ENCODE measurements at regions not wholly inside any gene's neighbourhood (a gene's known extent, or its start where the extent isn't known, plus 50 kb on each side); places are given as distances from the start of the nearest gene placed in this dataset.

DNA sequence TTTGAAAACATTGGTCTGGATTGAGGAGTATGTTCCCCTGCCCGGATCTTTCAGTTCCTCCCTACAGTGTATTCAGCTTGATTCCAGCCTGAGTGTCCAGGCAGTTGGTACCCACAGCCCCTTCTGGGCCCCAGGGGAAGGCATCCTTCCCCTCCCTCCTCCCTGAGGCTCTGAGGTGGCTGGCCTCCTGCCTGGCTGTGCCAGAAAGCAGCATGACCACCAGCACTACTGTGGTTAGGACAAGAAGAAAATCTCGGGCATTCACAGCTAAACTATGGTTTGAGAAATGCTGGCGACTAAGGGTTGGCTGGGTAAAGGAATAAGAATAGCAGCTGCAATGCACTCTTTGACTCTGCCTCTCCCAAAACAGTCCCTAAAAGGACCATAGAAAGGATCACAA lies 84.6 kb upstream of the LIFR start:
- ATAC-seq (ENCODE audit: poor library complexity): no peak
- intact Hi-C loops (cut with DNase I): no loop called here
- DNase-seq: no peak

DNA sequence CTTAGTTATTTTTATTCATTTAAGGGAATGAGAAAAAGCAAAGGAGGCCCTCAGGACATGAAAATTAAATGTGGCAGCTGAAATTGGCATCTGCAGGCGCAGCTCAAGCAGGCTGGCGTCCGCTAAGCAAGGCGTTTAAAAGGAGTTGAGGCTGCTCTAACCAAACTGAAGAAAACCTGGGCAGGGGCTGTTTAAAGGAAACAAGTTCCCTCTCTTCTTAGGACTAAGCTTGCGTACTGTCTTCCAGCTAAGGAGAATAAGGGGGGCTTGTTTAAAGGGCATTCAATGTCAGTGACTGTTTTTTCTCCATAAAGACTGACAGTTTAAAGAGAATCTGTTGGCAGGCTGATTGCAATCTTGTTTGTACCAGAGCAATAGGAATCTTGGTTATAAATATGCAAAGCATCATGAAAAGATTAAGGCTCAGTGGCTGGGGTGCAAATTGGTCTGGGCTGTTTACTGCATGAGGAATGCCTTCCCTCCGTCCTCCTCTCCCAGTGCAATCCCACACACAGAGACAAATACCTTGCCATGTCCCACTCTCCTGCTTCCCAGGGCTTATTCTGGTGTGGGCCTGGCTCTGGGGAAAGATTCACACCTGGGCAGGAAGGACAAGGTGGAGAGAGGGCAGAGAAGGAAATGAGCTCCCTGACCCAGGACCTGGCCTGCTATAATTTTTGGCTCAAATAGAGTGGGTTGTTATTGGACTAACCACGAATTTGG lies 85.9 kb upstream of the LIFR start:
- intact Hi-C loops (cut with DNase I): no loop called here
- ATAC-seq (ENCODE audit: poor library complexity): no peak
- DNase-seq: no peak

DNA sequence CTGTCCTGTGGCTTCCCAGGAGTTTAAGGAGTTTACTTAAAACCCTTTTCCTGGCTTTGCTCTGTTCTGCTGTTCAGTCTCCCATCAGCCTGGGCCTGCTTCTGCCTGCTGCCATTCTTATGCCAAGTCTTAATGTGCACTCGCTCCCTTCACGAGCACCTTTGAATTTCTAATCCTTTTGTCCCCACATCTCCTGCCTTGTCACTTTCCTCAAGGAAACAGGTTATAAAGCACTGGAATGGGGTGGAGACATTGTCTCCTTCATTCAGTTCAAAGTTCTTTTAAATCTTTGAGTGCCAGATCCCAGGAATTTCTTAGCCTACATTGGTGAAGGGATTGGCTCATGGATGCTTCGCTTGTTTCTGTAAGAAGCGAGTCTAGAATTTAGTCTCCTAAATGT lies 87.2 kb upstream of the LIFR start:
- ATAC-seq (ENCODE audit: poor library complexity): no peak
- intact Hi-C loops (cut with DNase I): no loop called here
- no peak for DNase-seq

DNA sequence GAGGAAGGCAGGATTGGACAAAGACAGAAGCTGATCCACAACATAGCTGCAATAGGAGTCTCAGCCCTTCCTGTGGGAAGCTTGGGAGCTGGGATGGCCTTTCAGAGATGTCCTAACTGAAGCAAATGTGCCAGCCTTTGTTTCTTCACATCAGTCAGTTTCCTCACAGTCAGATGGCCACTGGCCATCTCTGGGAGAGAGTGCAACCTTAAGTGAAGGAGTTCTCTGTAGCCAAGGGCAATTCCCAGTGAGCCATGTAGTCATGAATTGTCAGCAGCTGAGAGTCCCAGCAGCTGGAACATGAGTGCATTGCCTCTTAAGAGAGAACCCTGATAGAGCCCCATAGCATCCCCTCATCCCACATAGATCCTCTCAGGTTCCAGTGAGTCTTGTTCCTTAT lies 89.1 kb upstream of the LIFR start:
- ATAC-seq (ENCODE audit: poor library complexity): peak; percentile 89
- peak; percentile 71 for DNase-seq
- intact Hi-C loops (cut with DNase I): no loop called here

DNA sequence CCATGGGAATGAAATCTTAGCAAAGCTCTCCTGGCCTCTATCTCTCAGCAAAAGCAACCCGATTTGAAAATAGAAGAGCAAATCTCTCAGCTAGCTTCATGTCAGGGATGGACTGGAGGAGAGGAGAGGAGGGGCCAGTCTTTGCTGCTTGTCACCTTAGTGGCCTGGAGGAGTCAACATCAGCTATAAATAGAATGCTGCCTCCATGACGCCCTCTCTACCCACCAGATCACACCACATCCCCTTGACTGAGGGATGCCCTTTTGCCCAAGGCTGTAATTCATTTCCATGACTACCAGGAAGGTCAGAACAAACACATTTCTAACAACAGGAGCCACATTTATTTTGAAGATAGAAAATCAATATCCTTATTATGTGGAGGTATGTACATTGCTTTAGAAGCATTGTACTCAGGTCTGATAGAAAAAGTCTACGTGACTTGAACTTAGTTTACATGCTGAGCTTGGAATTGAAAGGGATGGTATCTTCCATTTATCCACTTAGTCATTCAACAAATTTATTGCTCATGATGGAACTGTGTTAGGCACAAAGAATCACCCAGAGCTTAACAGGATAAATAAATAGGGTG lies 92.4 kb upstream of the LIFR start:
- intact Hi-C loops (cut with DNase I): no loop called here
- no peak for DNase-seq
- no peak for ATAC-seq (ENCODE audit: poor library complexity)

DNA sequence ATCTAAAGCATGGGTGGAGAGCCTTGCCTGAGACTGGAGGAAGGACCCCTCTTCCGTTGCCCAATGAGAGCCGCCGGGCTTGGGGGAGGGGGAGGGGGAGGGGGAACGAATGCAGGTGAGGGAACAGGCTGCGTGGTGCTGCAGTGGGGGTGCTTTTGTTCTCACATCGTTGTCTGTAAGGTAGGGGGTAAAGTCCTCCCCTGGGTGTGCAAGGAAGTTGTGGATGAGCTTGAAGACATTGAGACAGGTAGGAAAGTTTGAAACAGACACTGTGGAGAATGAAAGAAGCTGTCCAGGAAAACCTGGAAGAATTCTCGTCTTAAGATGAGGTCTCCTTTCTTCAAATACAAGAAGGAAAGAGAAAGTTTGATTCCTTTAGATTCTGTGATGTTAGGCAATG lies 94.1 kb upstream of the LIFR start:
- ATAC-seq (ENCODE audit: poor library complexity): no peak
- no peak for DNase-seq
- intact Hi-C loops (cut with DNase I): loop anchor here (5.0 kb wide), 1 partner anchor 43 kb away; no protein-coding TSS in a partner anchor

DNA sequence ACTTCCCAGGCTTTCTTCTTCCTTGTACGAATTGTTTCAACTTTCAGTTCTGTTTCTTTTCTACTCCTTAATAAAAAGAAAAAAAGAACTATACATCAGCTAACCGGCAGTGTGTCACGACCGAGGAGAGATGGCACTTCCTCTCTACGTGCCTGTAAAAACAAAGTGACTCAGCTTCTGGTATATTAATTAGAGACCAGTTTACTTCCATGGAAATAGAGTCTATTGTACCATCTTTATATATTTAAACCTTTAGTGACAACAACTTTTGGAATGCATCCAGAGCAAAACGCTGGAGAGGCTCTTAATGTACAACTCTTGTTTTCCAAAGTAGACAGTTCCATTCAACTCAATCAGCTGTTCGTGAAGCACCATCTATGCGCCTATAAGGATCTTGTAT lies 94.5 kb upstream of the LIFR start:
- ATAC-seq (ENCODE audit: poor library complexity) (no peak), DNase-seq (no peak)
- intact Hi-C loops (cut with DNase I): loop anchor here (5.0 kb wide), 1 partner anchor 44 kb away; no protein-coding TSS in a partner anchor

DNA sequence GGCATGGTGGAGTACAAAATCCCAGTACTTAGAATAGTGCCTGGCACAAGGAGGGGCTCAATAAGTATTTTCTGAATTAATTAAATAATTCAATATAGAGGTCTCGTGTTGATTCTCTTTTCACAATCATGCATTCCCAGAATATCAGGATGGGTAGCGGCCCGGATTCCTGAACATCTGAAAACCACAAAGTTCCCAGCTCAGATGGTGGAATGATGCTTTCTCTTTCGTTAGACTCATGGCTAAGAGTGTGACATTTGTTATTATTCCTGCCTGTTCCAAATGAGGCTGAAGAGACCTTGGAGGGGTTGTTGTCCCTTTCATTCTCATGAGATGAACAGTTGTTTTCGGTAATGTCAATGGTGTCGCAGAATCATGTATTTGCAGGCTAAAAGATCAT lies 95.4 kb upstream of the LIFR start:
- intact Hi-C loops (cut with DNase I): loop anchor here (5.0 kb wide), 1 partner anchor 45 kb away; no protein-coding TSS in a partner anchor
- no peak for DNase-seq
- no peak for ATAC-seq (ENCODE audit: poor library complexity)

DNA sequence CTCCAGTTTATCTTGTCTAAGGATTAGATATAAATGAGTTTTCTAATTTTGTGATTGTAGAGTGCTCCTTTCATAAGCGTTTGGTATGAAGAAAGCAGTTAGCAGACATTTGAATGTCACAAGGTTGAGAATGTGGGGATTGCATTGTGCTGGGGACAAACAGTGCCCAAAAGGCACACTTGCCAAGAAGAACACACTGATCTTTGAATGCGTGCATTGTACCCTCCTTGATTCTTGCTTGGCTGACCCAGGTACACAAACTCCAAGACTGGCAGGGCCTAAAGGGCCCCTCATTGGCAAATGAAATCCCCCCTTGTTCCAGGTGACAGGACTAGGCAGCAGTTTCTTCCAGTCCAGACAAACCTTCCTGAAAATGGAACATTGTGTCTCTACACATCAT lies 96.9 kb upstream of the LIFR start:
- DNase-seq: no peak
- intact Hi-C loops (cut with DNase I): loop anchor here (5.0 kb wide), 1 partner anchor 46 kb away; no protein-coding TSS in a partner anchor
- no peak for ATAC-seq (ENCODE audit: poor library complexity)

DNA sequence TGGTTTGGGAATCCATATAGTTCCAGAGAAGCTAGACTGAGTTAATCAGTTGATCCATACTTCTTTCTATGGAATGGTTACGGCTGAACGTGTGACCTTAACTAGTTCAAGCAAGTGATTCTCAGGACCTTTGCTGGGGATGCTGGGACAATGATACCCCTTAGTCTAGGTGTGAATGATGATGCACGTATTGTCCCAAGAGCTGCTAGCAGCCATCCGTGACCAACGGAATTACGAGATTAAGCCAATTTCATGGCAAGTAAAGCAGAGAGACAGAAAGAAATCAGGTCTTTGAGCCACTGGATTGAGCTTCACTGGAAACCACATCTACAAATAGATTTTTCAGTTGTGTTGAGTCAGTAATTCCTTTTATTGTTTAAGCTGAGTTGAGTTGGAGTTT lies 99.2 kb upstream of the LIFR start:
- ATAC-seq (ENCODE audit: poor library complexity): no peak
- DNase-seq: no peak
- intact Hi-C loops (cut with DNase I): no loop called here

DNA sequence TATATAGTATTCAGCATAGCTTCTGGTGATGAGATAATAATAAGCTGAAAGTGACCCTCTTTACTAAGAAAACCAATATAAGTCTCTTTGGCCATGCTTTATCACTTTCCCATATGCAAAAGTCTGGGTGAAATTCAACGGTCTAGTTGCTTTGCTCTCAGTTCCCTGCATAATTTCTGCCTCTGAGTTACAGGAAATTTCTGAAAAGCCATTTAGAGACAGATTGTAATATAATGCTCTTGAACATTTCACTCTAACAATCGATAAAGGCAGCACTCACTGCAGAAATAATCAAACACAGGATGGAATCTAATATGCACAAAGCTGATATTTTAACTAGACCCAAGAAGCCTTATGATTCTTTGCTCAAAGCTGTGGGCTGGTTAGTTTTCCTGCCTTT lies 100.1 kb upstream of the LIFR start:
- DNase-seq (no peak), ATAC-seq (ENCODE audit: poor library complexity) (no peak)
- intact Hi-C loops (cut with DNase I): no loop called here

DNA sequence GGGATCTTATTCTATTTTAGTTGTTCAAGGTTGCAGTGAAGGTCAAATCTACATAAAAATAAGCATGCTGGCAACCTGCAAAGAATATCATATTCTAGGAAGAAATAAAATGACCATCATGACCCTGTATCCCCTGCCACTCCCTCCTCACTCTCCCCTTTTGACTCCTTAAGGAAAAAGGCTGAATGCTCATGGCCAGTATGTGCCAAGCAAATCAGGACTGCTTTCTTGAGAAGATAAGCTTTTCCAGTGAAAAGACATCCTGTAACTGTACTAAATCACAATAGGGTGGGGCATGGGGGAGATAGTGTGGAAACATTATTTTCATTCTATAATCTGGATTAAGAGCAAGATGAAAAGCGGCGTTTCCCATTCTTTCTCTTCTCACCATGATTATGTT lies 100.6 kb upstream of the LIFR start:
- intact Hi-C loops (cut with DNase I): no loop called here
- DNase-seq: no peak
- ATAC-seq (ENCODE audit: poor library complexity): no peak

DNA sequence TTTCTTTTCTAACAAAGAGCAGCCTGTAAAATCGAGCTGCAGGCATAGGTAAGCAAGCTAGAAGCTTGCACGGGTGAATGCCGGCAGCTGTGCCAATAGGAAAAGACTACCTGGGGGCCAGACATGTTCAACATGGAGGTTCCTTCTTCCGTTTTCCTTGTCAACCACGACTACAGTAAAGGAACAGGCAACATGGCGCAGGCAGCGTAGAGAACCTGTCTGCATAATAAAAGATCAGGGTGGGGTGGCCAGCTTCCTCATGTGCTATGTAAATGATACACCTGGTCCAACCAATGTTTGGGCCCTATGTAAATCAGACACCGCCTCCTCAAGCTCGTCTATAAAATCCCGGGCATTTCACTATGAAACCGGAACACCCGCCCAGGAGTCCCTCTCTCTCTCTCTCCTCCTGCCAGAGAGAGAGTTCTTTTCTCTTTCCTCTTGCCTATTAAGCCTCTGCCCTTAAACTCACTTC lies 103.8 kb upstream of the LIFR start:
- peak; percentile 78 for ATAC-seq (ENCODE audit: poor library complexity)
- peak; percentile 44 for DNase-seq
- intact Hi-C loops (cut with DNase I): no loop called here

DNA sequence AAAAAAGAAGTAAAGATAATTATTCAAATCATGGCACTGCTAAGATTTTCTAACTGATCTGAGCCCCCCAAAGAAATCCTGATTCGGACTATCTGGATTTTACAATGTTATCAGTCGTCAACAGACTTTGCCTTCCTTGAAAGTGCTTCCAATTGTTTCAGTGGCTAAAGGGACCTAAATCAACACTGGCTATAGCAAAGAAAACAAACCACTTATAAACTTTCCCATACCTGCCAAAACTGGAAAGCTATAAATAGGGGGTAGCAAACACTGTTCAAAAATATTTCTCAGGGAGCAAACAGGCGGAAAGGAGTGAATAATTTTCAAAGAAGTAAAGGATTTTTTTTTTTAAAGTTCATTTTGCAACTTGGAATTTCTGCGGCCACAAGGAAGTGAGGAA lies 105.6 kb upstream of the LIFR start:
- intact Hi-C loops (cut with DNase I): no loop called here
- ATAC-seq (ENCODE audit: poor library complexity): peak; percentile 57
- no peak for DNase-seq

DNA sequence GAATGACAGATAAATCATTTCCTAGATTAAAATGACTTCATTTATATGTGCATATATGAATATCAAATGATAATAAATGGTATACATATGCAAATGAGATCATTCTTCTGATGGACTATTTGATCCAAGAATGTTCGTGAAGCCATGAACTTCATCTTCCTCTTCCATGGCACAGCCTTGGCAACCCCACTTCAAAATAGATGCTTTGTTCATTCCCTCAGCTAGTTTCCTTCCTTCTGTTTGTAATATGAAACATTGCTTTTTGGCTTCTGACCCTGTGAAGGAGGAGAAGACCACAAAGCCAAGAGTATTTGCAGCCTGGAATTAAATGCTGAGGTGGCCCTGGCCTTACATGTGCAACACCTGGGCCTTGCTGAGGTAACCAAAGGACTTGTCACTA lies 106.8 kb upstream of the LIFR start:
- intact Hi-C loops (cut with DNase I): no loop called here
- no peak for ATAC-seq (ENCODE audit: poor library complexity)
- no peak for DNase-seq

DNA sequence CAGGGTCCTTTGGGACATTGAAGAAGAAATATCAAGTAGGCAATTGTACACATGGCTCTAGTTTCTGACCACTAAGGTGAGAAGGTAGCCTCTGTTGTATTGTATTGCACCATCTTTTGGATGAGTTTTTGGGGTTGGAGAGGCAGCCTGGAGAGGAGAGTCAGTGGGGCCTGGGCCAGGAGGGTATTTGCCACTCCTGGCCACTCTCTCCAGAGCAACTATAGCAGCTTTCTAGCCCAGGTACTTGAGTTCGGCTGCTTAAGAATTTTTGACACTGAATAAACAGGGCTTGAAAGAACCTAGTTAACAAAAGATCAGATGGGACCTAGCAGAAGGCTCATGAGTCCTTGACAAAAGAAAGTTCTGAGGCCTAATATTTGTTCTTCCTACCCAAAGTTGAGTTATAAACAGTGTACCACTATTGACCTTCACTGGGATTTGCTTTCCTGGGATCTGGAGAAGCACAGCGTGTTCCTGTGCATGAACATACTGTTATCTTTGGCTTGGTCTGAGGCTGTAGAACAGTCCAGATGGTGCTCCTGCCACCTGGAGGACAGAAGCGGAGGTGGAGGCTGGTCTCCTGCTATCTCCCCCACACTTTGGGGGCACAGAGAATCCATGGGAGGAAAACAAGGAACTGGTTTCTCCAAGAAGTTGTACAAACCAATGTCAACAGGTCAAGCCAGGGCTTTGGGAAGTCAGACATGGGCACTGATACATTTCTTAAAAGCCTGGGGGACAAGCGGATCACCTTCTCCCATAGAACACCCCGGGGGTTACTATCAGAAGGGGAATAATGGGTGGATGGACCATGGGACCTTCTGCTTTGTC lies 110.4 kb upstream of the LIFR start:
- DNase-seq: peak; percentile 50
- peak; percentile 88 for ATAC-seq (ENCODE audit: poor library complexity)
- intact Hi-C loops (cut with DNase I): loop anchor here (2.0 to 5.0 kb wide), 2 partner anchors 110 to 226 kb away; partner anchors contain the start of gene LIFR

DNA sequence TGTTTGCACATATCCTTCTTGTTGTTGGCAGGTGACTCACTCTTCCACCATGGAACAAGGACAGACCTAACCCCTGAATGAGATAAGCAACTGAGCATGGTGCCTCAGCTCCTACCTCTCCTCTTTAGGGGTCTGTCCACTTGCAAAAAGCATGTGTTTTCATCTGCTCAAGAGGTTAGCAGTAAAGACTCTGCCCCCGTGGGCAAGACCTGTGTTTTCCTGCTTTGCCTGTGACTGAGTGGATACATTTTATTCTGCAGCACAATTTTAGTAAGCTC lies 111.0 kb upstream of the LIFR start:
- intact Hi-C loops (cut with DNase I): loop anchor here (2.0 to 5.0 kb wide), 2 partner anchors 110 to 227 kb away; partner anchors contain the start of gene LIFR

DNA sequence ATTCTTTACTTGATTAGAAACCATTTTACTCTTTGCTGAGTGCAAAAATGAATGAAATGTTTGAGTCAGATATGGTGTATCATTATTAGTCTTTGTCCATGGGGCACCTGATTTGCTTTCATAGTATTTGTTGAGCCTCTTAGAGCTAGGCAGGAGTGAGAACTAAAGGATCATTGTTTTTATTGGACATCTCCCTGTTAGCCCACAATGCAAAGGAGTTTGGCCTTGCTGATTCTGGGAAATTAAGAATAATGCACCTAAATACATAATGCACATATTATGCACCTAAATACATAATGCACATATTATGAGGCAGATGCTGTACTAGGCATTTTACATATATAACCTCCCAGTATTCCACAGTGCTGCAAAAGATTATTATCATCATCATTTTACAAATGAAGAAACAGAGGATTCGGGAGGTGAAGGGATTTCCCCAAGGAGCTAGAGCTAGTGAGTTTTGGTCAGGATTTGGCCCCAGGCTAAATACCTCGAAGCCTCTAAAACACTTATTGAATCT lies 113.0 kb upstream of the LIFR start:
- DNase-seq (no peak), ATAC-seq (ENCODE audit: poor library complexity) (no peak)
- intact Hi-C loops (cut with DNase I): loop anchor here (5.0 kb wide), 1 partner anchor 112 kb away; the partner anchor contains the start of gene LIFR

More for the DNA sequence above, 111.0 kb upstream of the LIFR start:
- no peak for ATAC-seq (ENCODE audit: poor library complexity)
- no peak for DNase-seq

DNA sequence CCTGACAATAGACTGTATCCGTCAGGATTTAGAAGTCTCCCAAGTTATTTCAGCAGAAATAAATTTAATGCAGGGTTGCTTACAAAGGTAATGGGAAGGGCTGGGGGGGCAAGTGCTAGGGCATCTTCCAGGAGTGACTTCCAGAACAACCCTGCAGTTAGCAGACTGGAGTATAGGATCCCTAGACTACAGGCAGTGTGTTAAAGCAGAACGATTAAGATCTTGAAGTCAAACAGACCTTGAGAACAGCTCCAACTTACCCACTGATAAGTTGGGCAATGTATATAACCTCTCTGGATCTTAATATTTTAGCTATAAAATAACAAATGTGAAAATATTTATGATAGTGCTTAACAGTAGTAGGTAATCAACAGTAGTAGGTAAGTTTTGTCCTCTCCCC lies 113.6 kb upstream of the LIFR start:
- intact Hi-C loops (cut with DNase I): loop anchor here (5.0 kb wide), 1 partner anchor 137 kb away; no protein-coding TSS in a partner anchor
- ATAC-seq (ENCODE audit: poor library complexity) (no peak), DNase-seq (no peak)

All from Right ventricle myocardium superior (tissue), 1 donor.